Calu3 (cell line): ENCODE measurements at regions not wholly inside any gene's neighbourhood (a gene's known extent, or its start where the extent isn't known, plus 50 kb on each side); places are given as distances from the start of the nearest gene placed in this dataset.

ENCODE experiments used
- BruUV-seq: library from RNA; stranded (reverse); fragments of 400-500 nt; replicated peaks from 2 replicates; lab custom pipeline; 2021; lab: Mats Ljungman, UMichigan
- CTCF ChIA-PET: fragments of 300-600 bp; sonication (Branson Sonifier 250); formaldehyde crosslinking; loops from one replicate; lab custom pipeline; 2022; ENCODE audit warnings: antibody characterized with exemption; lab: Charles Lee
- DNase-seq: peaks from one replicate; pipeline ENCODE4 v3.0.0; 2022
- H3K27ac Mint-ChIP-seq: one replicate; pipeline ENCODE4 v1.8.0; 2022; ENCODE audit warnings: mixed read lengths; ENCODE audit not compliant: unreplicated experiment
- H3K27me3 Mint-ChIP-seq: one replicate; pipeline ENCODE4 v1.8.0; 2022; ENCODE audit warnings: mixed read lengths; ENCODE audit not compliant: unreplicated experiment
- H3K36me3 Mint-ChIP-seq: one replicate; pipeline ENCODE4 v1.8.0; 2022; ENCODE audit warnings: mild to moderate bottlenecking, moderate library complexity, mixed read lengths; ENCODE audit not compliant: insufficient read depth, unreplicated experiment
- H3K4me1 Mint-ChIP-seq: one replicate; pipeline ENCODE4 v1.8.0; 2022; ENCODE audit warnings: mild to moderate bottlenecking, low read depth, mixed read lengths; ENCODE audit not compliant: unreplicated experiment
- H3K4me3 Mint-ChIP-seq: one replicate; pipeline ENCODE4 v1.8.0; 2022; ENCODE audit warnings: mild to moderate bottlenecking, low read depth, moderate library complexity, mixed read lengths; ENCODE audit not compliant: unreplicated experiment
- H3K9me3 Mint-ChIP-seq: one replicate; pipeline ENCODE4 v1.8.0; 2022; ENCODE audit warnings: low read depth, mixed read lengths; ENCODE audit not compliant: unreplicated experiment
- intact Hi-C: fragments of 100-400 bp; cut with micrococcal nuclease; formaldehyde crosslinking; loops from one replicate; pipeline ENCODE4 v1.10.0; 2022; ENCODE audit not compliant: unreplicated experiment
- TF ChIP-seq, protein P1 (sequence below): fragments of 200-600 bp; IDR thresholded peaks from one replicate; pipeline ENCODE4 v1.8.0; 2022; ENCODE audit warnings: antibody characterized with exemption; ENCODE audit not compliant: unreplicated experiment

DNA sequence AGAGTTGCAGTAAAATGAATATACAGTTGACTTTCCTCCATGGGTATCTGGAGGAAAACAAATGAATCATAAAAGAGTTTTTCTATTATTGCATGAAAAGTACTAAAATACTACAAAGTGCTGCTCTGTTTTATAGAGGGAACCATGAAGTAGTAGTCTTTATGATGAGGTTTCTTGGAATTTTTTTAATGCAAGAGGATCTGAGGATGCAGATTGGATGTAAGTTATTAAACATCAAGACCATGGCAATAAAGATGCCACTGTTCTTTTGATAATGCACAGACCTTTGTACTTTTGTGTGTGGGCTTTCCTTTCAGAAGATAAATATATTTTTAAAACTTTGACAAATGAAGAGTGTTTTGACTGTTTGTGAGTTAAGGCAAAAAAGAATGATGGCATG lies 87.5 kb downstream of the DACT1 start:
- Mint-ChIP-seq H3K27ac (no peak overlapping the region), H3K4me3 (no peak overlapping the region), H3K4me1 (no peaks in the 10 kb centered on the region), H3K9me3 (no peaks in the 10 kb centered on the region), H3K27me3 (no peaks in the 10 kb centered on the region), H3K36me3 (no peaks in the 10 kb centered on the region)
- TF ChIP-seq, protein P1, sequence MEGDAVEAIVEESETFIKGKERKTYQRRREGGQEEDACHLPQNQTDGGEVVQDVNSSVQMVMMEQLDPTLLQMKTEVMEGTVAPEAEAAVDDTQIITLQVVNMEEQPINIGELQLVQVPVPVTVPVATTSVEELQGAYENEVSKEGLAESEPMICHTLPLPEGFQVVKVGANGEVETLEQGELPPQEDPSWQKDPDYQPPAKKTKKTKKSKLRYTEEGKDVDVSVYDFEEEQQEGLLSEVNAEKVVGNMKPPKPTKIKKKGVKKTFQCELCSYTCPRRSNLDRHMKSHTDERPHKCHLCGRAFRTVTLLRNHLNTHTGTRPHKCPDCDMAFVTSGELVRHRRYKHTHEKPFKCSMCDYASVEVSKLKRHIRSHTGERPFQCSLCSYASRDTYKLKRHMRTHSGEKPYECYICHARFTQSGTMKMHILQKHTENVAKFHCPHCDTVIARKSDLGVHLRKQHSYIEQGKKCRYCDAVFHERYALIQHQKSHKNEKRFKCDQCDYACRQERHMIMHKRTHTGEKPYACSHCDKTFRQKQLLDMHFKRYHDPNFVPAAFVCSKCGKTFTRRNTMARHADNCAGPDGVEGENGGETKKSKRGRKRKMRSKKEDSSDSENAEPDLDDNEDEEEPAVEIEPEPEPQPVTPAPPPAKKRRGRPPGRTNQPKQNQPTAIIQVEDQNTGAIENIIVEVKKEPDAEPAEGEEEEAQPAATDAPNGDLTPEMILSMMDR, result no peak
- BruUV-seq, result no TSS peak
- no peak for DNase-seq
- CTCF ChIA-PET, result no interaction called here
- intact Hi-C loops, result no loop called here

DNA sequence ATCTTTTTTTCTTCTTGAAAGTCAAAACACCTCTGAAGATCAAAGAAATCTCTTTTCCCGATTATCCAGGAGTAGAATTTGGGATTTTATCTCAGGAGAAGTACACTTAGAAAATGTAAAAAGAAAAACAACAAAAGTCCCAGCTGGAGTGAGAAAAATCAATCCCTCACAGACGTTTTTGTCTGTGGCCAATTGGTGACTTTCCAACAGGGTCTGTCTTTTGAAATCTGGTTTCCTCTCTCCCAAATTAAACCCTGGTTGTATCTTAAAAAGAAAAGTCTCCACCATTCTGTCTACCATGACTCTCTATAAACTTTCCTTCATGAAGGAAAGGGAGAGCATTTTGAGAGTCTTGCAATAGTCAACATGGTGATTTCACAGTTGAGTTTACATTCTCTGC lies 88.1 kb downstream of the DACT1 start:
- TF ChIP-seq, protein P1, result no peak
- H3K27ac Mint-ChIP-seq, result no peak overlapping the region
- CTCF ChIA-PET, result no interaction called here
- H3K27me3 Mint-ChIP-seq, result no peaks in the 10 kb centered on the region
- intact Hi-C loops, result no loop called here
- DNase-seq, result no peak
- no peak overlapping the region for H3K4me3 Mint-ChIP-seq
- H3K9me3 Mint-ChIP-seq, result no peaks in the 10 kb centered on the region
- H3K36me3 Mint-ChIP-seq, result no peaks in the 10 kb centered on the region
- peaks cover 5% of the 10 kb centered on the region for H3K4me1 Mint-ChIP-seq
- BruUV-seq, result no TSS peak

DNA sequence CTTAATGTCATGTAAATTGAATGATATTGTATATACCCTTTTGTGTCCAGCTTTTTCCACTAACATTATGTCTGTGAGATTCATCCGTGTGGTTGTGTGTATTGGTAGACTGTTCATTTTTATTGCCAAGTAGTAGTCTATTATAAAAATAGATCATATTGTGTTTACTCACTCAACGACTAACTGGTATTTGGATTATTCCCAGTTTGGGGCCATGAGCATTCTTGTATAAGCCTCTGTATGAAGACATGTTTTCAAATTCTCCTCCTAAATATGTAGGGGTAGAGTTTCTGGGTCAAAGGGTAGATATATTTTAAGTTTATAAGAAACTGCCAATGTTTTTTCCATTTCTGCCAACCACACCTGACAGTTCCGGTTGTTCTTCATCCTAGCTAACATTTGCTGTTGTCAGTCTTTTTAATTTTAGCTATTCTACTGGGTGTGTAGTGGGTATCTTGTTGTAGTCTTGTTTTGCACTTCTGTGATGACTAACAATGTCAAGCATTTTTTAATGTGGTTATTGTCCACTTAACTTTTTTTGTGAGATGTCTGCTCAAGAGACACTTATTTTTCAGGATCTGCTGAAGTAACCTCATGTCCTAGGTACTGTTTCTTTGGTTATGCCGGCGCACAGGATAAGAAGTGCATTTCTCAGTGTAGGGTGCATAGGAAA lies 93.2 kb downstream of the DACT1 start:
- TF ChIP-seq, protein P1, result no peak
- Mint-ChIP-seq H3K36me3 (no peaks in the 10 kb centered on the region), H3K4me3 (no peak overlapping the region), H3K27ac (peak overlapping the region; percentile 35), H3K9me3 (no peaks in the 10 kb centered on the region), H3K27me3 (no peaks in the 10 kb centered on the region), H3K4me1 (peaks cover 14% of the 10 kb centered on the region)
- CTCF ChIA-PET, result interaction anchor here (0.9 kb wide), 1 partner anchor 45 kb away, joined by 4 read pairs; no protein-coding TSS in a partner anchor
- no TSS peak for BruUV-seq
- intact Hi-C loops, result no loop called here
- DNase-seq, result no peak

DNA sequence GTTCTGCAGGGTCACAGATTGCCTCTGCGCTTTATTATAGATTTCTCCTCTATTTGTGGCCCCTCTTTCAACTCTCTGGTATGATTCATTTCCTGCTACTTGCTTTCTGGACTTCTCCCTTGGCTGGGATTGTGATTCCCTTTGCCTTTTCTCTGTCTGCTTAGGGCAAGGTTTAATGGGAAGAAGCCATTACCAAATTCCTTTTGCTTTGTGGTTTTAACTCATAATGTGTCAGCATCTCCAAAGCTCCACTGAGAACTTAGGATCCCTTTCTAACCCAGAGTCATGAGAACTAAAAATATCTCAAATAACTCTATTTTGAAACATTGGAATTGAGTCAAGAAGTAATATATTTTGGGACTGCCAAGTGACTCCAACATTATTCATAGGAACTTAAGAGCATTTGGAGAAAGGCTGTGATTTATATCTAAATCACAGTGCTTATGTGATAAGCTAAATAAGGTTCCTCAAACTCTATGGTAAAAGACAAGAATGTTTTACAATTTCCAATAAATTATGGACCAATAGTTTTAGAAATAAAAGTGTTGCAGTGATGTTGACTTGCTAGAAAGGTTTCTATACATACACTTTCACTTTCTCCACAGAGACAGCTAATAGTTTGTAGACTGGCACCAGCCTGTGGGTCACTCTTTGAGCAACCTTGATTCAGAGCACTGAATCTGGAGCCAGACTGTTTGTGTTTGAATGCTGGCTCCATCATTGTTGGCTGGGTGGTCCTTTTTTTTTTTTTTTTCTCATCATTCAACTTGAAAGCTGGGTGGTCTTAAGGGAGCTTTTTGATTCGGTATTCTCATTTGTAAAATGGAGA lies 93.9 kb downstream of the DACT1 start:
- Mint-ChIP-seq H3K9me3 (no peaks in the 10 kb centered on the region), H3K27ac (peak overlapping the region; percentile 35)

More for the DNA sequence above, 93.9 kb downstream of the DACT1 start:
- BruUV-seq, result no TSS peak
- Mint-ChIP-seq H3K36me3 (no peaks in the 10 kb centered on the region), H3K27me3 (no peaks in the 10 kb centered on the region), H3K4me1 (peaks cover 14% of the 10 kb centered on the region), H3K4me3 (no peak overlapping the region)
- intact Hi-C loops, result no loop called here
- TF ChIP-seq, protein P1, result no peak
- DNase-seq, result peak; percentile 9
- CTCF ChIA-PET, result interaction anchor here (0.6 to 0.7 kb wide), 3 partner anchors 18 to 733 kb away, joined by 3 to 5 read pairs (median 5); no protein-coding TSS in a partner anchor
